IMR-90 (cell line): ENCODE measurements at regions not wholly inside any gene's neighbourhood (a gene's known extent, or its start where the extent isn't known, plus 50 kb on each side); places are given as distances from the start of the nearest gene placed in this dataset.
"Not testable (repeated sequence)": the region's sequence is repeated elsewhere in the genome, so short reads cannot be mapped to it uniquely, and the experiment has no call there.

ENCODE experiments used
- ATAC-seq: fragments of 200-7000 bp; cut with Tn5 transposase; 2 replicates; pipeline ENCODE4 v1.9.1; 2020; ENCODE audit warnings: low read depth, mild to moderate bottlenecking, moderate library complexity
- BruUV-seq: library from RNA; stranded (reverse); fragments of 400-500 nt; replicated peaks from 2 replicates; lab custom pipeline; 2021; lab: Mats Ljungman, UMichigan
- CTCF ChIA-PET: fragments of 300-600 bp; formaldehyde crosslinking; extraction: SDS; loops from one replicate; lab custom pipeline; 2021; ENCODE audit warnings: antibody characterized with exemption; lab: Yijun Ruan, JAX
- POLR2A ChIA-PET: fragments of 300-600 bp; sonication (Branson Sonifier 250); formaldehyde crosslinking; loops from one replicate; lab custom pipeline; 2022; ENCODE audit warnings: antibody characterized with exemption; ENCODE audit not compliant: unreplicated experiment; lab: Charles Lee
- DNase-seq: peaks from one replicate; pipeline ENCODE4 v3.0.0; 2013
- H2AFZ ChIP-seq: replicated peaks from 2 replicates; pipeline ENCODE3; 2013; ENCODE audit warnings: low read length, mild to moderate bottlenecking; ENCODE audit not compliant: poor library complexity
- H2AK5ac ChIP-seq: 2 replicates; pipeline ENCODE4 v1.6.1; 2013; ENCODE audit warnings: low read depth, low read length, inconsistent platforms
- H2AK9ac ChIP-seq: replicated peaks from 2 replicates; pipeline ENCODE3; 2013; ENCODE audit warnings: mild to moderate bottlenecking, low read depth, low read length, moderate library complexity; ENCODE audit not compliant: poor library complexity
- H2BK120ac ChIP-seq: 2 replicates; pipeline ENCODE4 v1.6.1; 2013; ENCODE audit warnings: low read depth, low read length, inconsistent platforms
- H2BK15ac ChIP-seq: 3 replicates; pipeline ENCODE4 v1.6.1; 2013; ENCODE audit warnings: low read depth, low read length, inconsistent platforms
- H2BK20ac ChIP-seq: 2 replicates; pipeline ENCODE4 v1.6.1; 2013; ENCODE audit warnings: low read depth, mild to moderate bottlenecking, inconsistent platforms, low read length, moderate library complexity
- H2BK5ac ChIP-seq: 2 replicates; pipeline ENCODE4 v1.6.1; 2013; ENCODE audit warnings: mild to moderate bottlenecking, low read depth, low read length, inconsistent platforms; ENCODE audit not compliant: poor library complexity, severe bottlenecking
- H3K14ac ChIP-seq: replicated peaks from 2 replicates; pipeline ENCODE4 v1.6.1; 2013; ENCODE audit warnings: low read depth, low read length, inconsistent platforms
- H3K18ac ChIP-seq: 2 replicates; pipeline ENCODE4 v1.6.1; 2013; ENCODE audit warnings: low read depth, low read length, control low read depth
- H3K23ac ChIP-seq: 2 replicates; pipeline ENCODE4 v1.6.1; 2013; ENCODE audit warnings: low read depth, low read length, inconsistent platforms
- H3K27ac ChIP-seq: 2 replicates; pipeline ENCODE4 v1.5.1; 2013; ENCODE audit warnings: mild to moderate bottlenecking, control low read depth, low read length; ENCODE audit not compliant: insufficient read depth
- H3K27me3 ChIP-seq: 2 replicates; pipeline ENCODE4 v1.6.1; 2013; ENCODE audit warnings: low read length; ENCODE audit not compliant: control insufficient read depth, insufficient read depth
- H3K36me3 ChIP-seq: 2 replicates; pipeline ENCODE4 v1.6.1; 2013; ENCODE audit warnings: low read length, mixed read lengths; ENCODE audit not compliant: control insufficient read depth, insufficient read depth
- H3K4ac ChIP-seq: 2 replicates; pipeline ENCODE4 v1.6.1; 2013; ENCODE audit warnings: low read depth, low read length, inconsistent platforms
- H3K4me1 ChIP-seq: 2 replicates; pipeline ENCODE4 v1.6.1; 2013; ENCODE audit warnings: low read length, mixed read lengths; ENCODE audit not compliant: control insufficient read depth, insufficient read depth
- H3K4me2 ChIP-seq: 2 replicates; pipeline ENCODE4 v1.6.1; 2013; ENCODE audit warnings: low read depth, mild to moderate bottlenecking, control low read depth, low read length, moderate library complexity
- H3K4me3 ChIP-seq: 2 replicates; pipeline ENCODE4 v1.5.1; 2013; ENCODE audit warnings: low read depth, mild to moderate bottlenecking, control low read depth, low read length, moderate library complexity; ENCODE audit not compliant: insufficient read depth
- H3K56ac ChIP-seq: 2 replicates; pipeline ENCODE4 v1.6.1; 2013; ENCODE audit warnings: low read length, inconsistent platforms; ENCODE audit not compliant: insufficient read depth; ENCODE audit errors: extremely low read depth
- H3K79me1 ChIP-seq, 2 experiments: 2 replicates each; pipeline ENCODE4 v1.6.1; 2013; ENCODE audit warnings: low read length in 2 of 2, inconsistent platforms in 1 of 2, low read depth in 1 of 2
- H3K9ac ChIP-seq: 2 replicates; pipeline ENCODE4 v1.6.1; 2013; ENCODE audit warnings: low read depth, low read length, control low read depth
- H3K9me1 ChIP-seq: 2 replicates; pipeline ENCODE4 v1.6.1; 2013; ENCODE audit warnings: low read length, inconsistent platforms; ENCODE audit not compliant: insufficient read depth
- H3K9me3 ChIP-seq: 2 replicates; pipeline ENCODE4 v1.6.1; 2013; ENCODE audit warnings: low read length; ENCODE audit not compliant: control insufficient read depth, insufficient read depth
- H4K20me1 ChIP-seq: 2 replicates; pipeline ENCODE4 v1.6.1; 2013; ENCODE audit warnings: low read length, inconsistent platforms; ENCODE audit not compliant: insufficient read depth
- H4K5ac ChIP-seq: 2 replicates; pipeline ENCODE4 v1.6.1; 2013; ENCODE audit warnings: mild to moderate bottlenecking, low read depth, low read length, control low read depth
- H4K8ac ChIP-seq, 2 experiments: 2 replicates each; pipeline ENCODE4 v1.6.1; 2013; ENCODE audit warnings: low read depth in 2 of 2, low read length in 2 of 2, control low read depth in 1 of 2, inconsistent platforms in 1 of 2
- H4K91ac ChIP-seq: 2 replicates; pipeline ENCODE4 v1.6.1; 2013; ENCODE audit warnings: low read depth, low read length, inconsistent platforms; ENCODE audit not compliant: insufficient read depth
- WGBS, 2 experiments: methylation state at CpG; one replicate each; pipeline versions ENCODE4 v1.1.5 to v1.1.7; 2013; ENCODE audit warnings: missing lambda C conversion rate in 2 of 2; ENCODE audit not compliant: insufficient read length in 1 of 2; ENCODE audit errors: extremely low coverage in 2 of 2; 5-methylcytosine and 5-hydroxymethylcytosine counted together
- dilution Hi-C: fragments of 300-500 bp; cut with HindIII; formaldehyde crosslinking; loops from one replicate; pipeline ENCODE4 v1.14.3; 2018; ENCODE audit warnings: low sequenced_read_pairs; ENCODE audit not compliant: unreplicated experiment
- in situ Hi-C: fragments of 300-500 bp; cut with MboI; formaldehyde crosslinking; loops from 3 replicates; pipeline ENCODE4 v1.14.3; 2019; ENCODE audit warnings: low sequenced_read_pairs, inconsistent platforms, mixed read lengths
- intact Hi-C: fragments of 100-400 bp; cut with micrococcal nuclease; formaldehyde crosslinking; loops from 2 replicates; pipeline ENCODE4 v1.10.0; 2022

GRCh38 chr3:125918451-125918850 is 50.5 kb upstream of the ROPN1B start:
- H3K9me1 ChIP-seq, H3K27me3 ChIP-seq, H2BK15ac ChIP-seq, H3K18ac ChIP-seq, H4K20me1 ChIP-seq, H2AFZ ChIP-seq, H3K27ac ChIP-seq, POLR2A ChIA-PET, H3K4me2 ChIP-seq, H3K4me1 ChIP-seq, H2AK9ac ChIP-seq, H3K56ac ChIP-seq, DNase-seq, H3K23ac ChIP-seq, H4K5ac ChIP-seq, H3K9me3 ChIP-seq, H3K79me1 ChIP-seq, H3K4me3 ChIP-seq, ATAC-seq, H2BK5ac ChIP-seq, H2AK5ac ChIP-seq, H3K4ac ChIP-seq, CTCF ChIA-PET, BruUV-seq, H3K36me3 ChIP-seq, dilution Hi-C loops, H4K91ac ChIP-seq, H2BK20ac ChIP-seq, H3K9ac ChIP-seq, H2BK120ac ChIP-seq, H4K8ac ChIP-seq, H3K14ac ChIP-seq, in situ Hi-C loops: not testable (repeated sequence)
- intact Hi-C loops: loop anchor here (5.0 kb wide), 1 partner anchor 151 kb away; no protein-coding TSS in a partner anchor
- no CpG with 5 or more reads among the region's 5 CpGs for WGBS, 2 experiments

GRCh38 chr3:125918866-125919265 is 50.1 kb upstream of the ROPN1B start:
- H3K9ac ChIP-seq, in situ Hi-C loops, H3K9me3 ChIP-seq, H2AK9ac ChIP-seq, H3K27ac ChIP-seq, H3K23ac ChIP-seq, POLR2A ChIA-PET, H3K27me3 ChIP-seq, BruUV-seq, H2BK15ac ChIP-seq, H3K4me1 ChIP-seq, H2AFZ ChIP-seq, H3K4me3 ChIP-seq, dilution Hi-C loops, ATAC-seq, H3K9me1 ChIP-seq, DNase-seq, H4K5ac ChIP-seq, CTCF ChIA-PET, H2BK120ac ChIP-seq, H3K56ac ChIP-seq, H3K18ac ChIP-seq, H4K8ac ChIP-seq, H4K91ac ChIP-seq, H2AK5ac ChIP-seq, H4K20me1 ChIP-seq, H3K14ac ChIP-seq, H2BK20ac ChIP-seq, H3K4ac ChIP-seq, H3K36me3 ChIP-seq, H2BK5ac ChIP-seq, H3K4me2 ChIP-seq, H3K79me1 ChIP-seq: not testable (repeated sequence)
- intact Hi-C loops: loop anchor here (5.0 kb wide), 1 partner anchor 152 kb away; no protein-coding TSS in a partner anchor
- 86% methylated on average over 1 of the region's 2 CpGs; no CpG with 5 or more reads in 1 of the 2 experiments for WGBS, 2 experiments
